ENCODE measurements at regions not wholly inside any gene's neighbourhood (a gene's known extent, or its start where the extent isn't known, plus 50 kb on each side); places are given as distances from the start of the nearest gene placed in this dataset.

- no peak overlapping the region for H3K27ac ChIP-seq (replicated peaks)
- no peak for DNase-seq (ENCODE audit: low read depth in 1 of 2, low spot score in 1 of 2)
- H3K4me3 ChIP-seq (replicated peaks; ENCODE audit: insufficient read depth, low read length): no peak overlapping the region
- TF ChIP-seq, protein P1, sequence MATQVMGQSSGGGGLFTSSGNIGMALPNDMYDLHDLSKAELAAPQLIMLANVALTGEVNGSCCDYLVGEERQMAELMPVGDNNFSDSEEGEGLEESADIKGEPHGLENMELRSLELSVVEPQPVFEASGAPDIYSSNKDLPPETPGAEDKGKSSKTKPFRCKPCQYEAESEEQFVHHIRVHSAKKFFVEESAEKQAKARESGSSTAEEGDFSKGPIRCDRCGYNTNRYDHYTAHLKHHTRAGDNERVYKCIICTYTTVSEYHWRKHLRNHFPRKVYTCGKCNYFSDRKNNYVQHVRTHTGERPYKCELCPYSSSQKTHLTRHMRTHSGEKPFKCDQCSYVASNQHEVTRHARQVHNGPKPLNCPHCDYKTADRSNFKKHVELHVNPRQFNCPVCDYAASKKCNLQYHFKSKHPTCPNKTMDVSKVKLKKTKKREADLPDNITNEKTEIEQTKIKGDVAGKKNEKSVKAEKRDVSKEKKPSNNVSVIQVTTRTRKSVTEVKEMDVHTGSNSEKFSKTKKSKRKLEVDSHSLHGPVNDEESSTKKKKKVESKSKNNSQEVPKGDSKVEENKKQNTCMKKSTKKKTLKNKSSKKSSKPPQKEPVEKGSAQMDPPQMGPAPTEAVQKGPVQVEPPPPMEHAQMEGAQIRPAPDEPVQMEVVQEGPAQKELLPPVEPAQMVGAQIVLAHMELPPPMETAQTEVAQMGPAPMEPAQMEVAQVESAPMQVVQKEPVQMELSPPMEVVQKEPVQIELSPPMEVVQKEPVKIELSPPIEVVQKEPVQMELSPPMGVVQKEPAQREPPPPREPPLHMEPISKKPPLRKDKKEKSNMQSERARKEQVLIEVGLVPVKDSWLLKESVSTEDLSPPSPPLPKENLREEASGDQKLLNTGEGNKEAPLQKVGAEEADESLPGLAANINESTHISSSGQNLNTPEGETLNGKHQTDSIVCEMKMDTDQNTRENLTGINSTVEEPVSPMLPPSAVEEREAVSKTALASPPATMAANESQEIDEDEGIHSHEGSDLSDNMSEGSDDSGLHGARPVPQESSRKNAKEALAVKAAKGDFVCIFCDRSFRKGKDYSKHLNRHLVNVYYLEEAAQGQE (IDR thresholded peaks at IDR 0.05; ENCODE audit: insufficient replicate concordance, low read depth): no peak
- TF ChIP-seq CTCF (IDR thresholded peaks at IDR 0.05; ENCODE audit: insufficient read depth, low read length) (no peak), POLR2AphosphoS5 (IDR thresholded peaks at IDR 0.05; ENCODE audit: low read depth) (no peak), SPI1 (IDR thresholded peaks at IDR 0.05; ENCODE audit: borderline replicate concordance, low read depth) (no peak), GABPA (IDR thresholded peaks at IDR 0.05; ENCODE audit: low read depth) (no peak)
- no peaks in the 10 kb centered on the region for H3K27me3 ChIP-seq (ENCODE audit: insufficient read depth, poor library complexity, severe bottlenecking)
These were observed 209.5 kb downstream of the FOXD2 start for GRCh38 chr1:47647327-47647845.

GRCh38 chr1:47650205-47650604 is 212.4 kb downstream of the FOXD2 start:
- TF ChIP-seq, protein P1 (IDR thresholded peaks at IDR 0.05; ENCODE audit: insufficient replicate concordance, low read depth): no peak
- no peak for TF ChIP-seq POLR2AphosphoS5 (IDR thresholded peaks at IDR 0.05; ENCODE audit: low read depth)
- TF ChIP-seq CTCF (IDR thresholded peaks at IDR 0.05; ENCODE audit: insufficient read depth, low read length): no peak
- no peak for TF ChIP-seq GABPA (IDR thresholded peaks at IDR 0.05; ENCODE audit: low read depth)
- TF ChIP-seq SPI1 (IDR thresholded peaks at IDR 0.05; ENCODE audit: borderline replicate concordance, low read depth): no peak
- H3K27me3 ChIP-seq (ENCODE audit: insufficient read depth, poor library complexity, severe bottlenecking): no peaks in the 10 kb centered on the region
- no peak for DNase-seq (ENCODE audit: low read depth in 1 of 2, low spot score in 1 of 2)
- H3K27ac ChIP-seq (replicated peaks): no peak overlapping the region
- no peak overlapping the region for H3K4me3 ChIP-seq (replicated peaks; ENCODE audit: insufficient read depth, low read length)

DNA sequence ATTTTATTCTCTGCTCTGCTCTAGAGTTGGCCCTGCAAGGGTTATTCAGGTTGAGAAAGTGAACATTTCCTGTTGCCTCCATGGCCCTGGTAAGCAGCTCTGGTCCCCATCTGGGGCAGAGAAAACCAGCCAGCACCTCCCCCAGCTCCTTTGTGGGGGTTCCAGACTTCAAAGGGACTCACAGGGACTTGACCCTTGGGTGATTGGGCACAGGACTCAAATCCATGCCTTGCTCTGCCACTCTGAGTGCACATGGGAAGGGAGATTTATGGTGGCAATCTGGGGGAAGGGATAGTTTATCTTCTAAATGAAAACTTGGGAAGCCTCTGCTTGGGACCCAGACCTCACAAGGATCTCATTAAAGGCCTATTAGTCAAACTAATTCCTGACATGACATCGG is 212.8 kb downstream of the FOXD2 start:
- Histone ChIP-seq H3K27ac (replicated peaks) (no peak overlapping the region), H3K4me3 (replicated peaks; ENCODE audit: insufficient read depth, low read length) (no peak overlapping the region), H3K27me3 (ENCODE audit: insufficient read depth, poor library complexity, severe bottlenecking) (no peaks in the 10 kb centered on the region)
- DNase-seq (ENCODE audit: low read depth in 1 of 2, low spot score in 1 of 2): no peak
- no peak for TF ChIP-seq POLR2AphosphoS5 (IDR thresholded peaks at IDR 0.05; ENCODE audit: low read depth)
- TF ChIP-seq CTCF (IDR thresholded peaks at IDR 0.05; ENCODE audit: insufficient read depth, low read length): no peak
- TF ChIP-seq SPI1 (IDR thresholded peaks at IDR 0.05; ENCODE audit: borderline replicate concordance, low read depth): no peak
- no peak for TF ChIP-seq GABPA (IDR thresholded peaks at IDR 0.05; ENCODE audit: low read depth)
- TF ChIP-seq, protein P1 (IDR thresholded peaks at IDR 0.05; ENCODE audit: insufficient replicate concordance, low read depth): no peak
